GM21423 (cell line): ENCODE measurements at regions not wholly inside any gene's neighbourhood (a gene's known extent, or its start where the extent isn't known, plus 50 kb on each side); places are given as distances from the start of the nearest gene placed in this dataset.

ENCODE experiments used
- ATAC-seq: cut with Tn5 transposase; IDR thresholded peaks from one replicate; pipeline ENCODE4 v1.9.1; 2021; ENCODE audit warnings: mild to moderate bottlenecking, moderate library complexity; ENCODE audit not compliant: unreplicated experiment

DNA sequence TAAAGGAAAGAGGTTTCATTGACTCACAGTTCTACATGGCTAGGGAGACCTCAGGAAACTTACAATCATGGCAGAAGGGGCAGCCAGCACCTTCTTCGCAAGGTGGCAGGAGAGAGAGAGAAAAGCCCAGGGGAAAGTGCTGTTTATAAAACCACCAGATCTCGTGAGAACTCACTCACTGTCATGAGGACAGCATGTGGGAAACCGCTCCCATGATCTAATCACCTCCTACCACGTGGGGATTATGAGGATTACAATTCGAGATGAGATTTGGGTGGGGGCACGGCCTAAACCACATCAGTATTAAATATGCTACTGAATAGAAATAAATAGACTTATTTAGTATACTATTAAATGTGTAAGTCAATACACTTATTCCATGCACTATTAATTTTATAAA, 70.6 kb upstream of the TCF21 start:
- no peak for ATAC-seq

DNA sequence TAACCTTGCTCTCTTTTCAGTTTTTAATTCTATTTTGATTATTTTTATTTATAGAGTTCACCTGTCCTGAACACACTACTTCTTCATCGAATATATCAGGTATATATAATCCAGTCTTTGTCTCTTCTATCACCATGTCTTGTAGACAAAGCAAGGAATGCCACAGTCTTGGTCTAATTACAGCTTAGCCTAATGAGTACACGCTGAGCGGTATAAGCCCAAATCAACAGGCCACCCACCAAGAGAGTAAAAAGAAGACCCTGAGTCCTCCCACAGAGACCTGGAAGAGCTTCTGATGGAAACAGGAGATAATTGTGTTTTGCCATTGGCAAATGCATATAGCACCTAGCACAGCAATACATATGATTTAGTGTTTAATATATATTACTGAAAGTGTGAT, 68.7 kb upstream of the TCF21 start:
- no peak for ATAC-seq

DNA sequence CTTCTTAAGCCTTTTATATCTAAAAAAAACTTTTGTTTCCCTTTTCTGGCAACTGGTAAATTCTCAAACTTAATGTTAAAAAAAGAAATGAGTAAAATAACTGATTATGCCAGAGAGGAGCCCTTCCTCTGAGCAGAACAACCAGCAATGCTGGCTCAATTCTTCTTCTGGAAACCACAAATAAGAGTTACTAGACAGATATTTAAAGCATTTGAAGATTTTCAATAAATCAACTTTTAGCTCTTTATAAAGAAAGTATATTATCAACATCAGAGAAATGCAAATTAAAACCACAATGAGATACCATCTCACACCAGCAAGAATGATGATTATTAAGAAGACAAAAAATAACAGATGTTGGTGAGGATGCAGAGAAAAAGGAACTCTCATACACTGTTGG, 61.1 kb upstream of the TCF21 start:
- ATAC-seq = no peak

- no peak for ATAC-seq
These were observed 55.0 kb upstream of the TCF21 start for GRCh38 chr6:133833949-133834359.

DNA sequence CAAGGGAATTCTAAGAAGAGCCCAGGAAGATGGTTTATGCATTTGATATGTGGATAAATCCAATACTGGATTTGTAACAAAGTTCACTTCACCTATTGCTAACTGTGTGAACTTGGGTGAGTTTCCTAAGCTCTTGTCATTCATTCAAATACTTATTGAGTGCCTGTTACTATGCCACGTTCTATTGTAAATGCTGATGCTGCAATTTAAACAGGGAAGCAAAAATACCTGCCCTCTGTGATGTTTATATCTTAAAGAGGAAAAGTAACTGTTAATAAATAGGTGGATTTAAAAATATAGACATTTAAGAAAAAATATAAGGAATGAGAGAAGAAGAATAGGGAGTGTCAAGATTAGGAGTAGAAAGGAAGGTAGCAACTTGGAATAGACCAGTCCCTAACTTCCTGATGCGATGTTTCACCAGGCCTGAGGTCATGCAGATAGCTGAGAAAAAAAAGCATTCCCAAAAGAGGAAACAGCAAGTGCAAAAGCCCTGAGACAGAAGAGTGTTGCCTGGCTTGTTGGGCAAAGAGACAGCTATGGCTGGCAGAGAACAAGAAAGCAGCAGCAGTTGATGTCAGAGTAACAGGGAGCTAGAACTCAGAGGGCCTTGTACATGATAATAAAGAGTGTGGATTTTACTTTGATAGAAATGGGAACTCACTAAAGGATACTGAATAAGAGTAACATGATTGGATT, 54.3 kb upstream of the TCF21 start:
- ATAC-seq = no peak

DNA sequence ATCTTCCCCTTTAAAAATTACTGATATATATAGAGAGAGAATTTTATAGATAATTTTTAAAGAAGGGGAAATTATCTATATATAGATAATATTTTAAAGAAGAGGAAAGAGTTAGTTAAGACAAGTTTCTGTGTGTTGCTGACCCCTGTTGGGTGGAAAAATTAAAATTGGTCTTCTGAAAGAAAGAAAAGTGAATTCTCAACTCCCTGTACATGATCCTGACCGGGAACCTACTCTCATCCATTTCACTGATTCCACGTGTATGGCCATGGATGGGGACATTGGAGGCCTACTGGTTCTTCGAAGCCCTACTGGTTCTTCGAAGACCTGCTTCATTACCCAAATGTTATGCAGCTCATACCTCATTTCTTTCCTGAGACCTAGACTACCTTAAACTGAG, 53.0 kb upstream of the TCF21 start:
- no peak for ATAC-seq

GRCh38 chr6:133837801-133838349, 51.0 kb upstream of the TCF21 start:
- ATAC-seq = peak; percentile 81
